ENCODE measurements at regions not wholly inside any gene's neighbourhood (a gene's known extent, or its start where the extent isn't known, plus 50 kb on each side); places are given as distances from the start of the nearest gene placed in this dataset.

DNA sequence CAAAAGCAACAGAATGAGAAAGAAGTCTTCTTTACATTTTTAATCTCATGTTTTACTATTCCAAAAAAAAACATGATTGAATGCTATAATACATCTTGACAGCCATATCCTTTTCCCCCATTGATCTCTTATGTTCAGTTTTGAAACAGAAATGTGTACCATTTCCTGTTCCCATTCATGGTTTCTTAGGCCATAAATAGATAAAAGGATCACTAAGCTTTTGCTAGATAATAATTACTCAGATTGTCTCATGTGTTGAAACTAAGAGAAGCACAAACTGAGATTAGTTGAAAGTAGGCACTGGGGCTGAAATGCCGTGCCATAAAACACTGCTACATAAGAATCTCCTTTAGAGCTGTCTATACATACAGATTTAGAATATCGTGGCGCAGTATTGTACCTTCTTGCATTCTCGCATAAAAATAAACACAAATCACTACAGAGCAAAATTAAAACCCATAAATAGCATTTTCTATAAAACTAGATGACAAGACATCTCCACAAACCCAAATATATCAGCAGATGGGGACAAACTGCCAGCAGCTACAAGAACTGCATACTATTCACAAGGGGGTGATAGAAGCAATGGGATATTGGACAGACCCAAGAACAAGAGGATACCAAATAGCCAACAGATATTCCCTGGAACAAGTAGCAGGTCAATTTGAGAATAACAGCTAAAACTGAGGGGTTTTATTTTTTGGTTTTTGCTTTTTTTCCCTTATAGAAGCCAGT lies 405.3 kb upstream of the PRMT6 start:
- H3K4me1 Mint-ChIP-seq: no peaks in the 10 kb centered on the region

DNA sequence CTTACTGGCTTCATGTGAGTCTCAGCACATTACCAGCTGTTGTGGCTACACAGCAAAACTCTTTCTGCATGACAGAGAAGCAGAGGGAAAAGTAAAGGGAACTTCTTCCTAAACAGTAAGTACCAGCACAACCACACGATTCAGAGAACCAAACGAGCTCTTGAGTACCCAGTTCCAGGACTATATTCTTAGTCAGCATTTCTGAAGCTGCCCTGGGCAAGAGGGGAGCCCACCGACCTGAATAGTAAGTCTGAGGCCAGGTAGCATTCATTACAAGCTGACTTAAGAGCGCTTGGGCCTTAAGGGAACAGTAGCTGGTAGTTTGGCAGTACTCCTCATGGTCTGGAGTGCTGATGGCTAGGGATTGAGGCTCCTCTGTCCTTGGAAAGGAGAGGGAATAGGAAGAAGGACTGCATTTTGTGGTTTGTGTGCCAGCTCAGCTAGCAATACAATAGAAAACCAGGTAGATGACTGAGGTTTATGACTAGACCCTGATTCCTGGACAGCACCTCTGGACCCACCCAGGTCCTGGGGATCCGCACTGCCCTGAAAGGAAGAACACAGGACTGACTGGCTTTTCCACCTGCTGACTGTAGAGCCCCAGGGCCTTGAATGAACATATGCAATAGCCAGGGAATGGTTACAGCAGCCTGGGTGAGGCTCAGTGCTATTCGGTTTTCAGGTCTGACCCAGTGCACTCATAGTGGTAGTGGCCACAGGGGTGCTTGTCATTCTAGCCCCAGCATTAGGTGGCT lies 396.8 kb upstream of the PRMT6 start:
- Mint-ChIP-seq H3K4me1 (no peaks in the 10 kb centered on the region), H3K36me3 (ENCODE audit: low read depth) (no peaks in the 10 kb centered on the region), H3K27ac (no peak overlapping the region), H3K9me3 (peaks cover 21% of the 10 kb centered on the region), H3K27me3 (no peaks in the 10 kb centered on the region), H3K4me3 (no peak overlapping the region)
- ATAC-seq (replicated peaks): no peak

More for the DNA sequence above, 405.3 kb upstream of the PRMT6 start:
- Mint-ChIP-seq H3K27ac (no peak overlapping the region), H3K4me3 (no peak overlapping the region), H3K27me3 (no peaks in the 10 kb centered on the region), H3K9me3 (peaks cover 12% of the 10 kb centered on the region), H3K36me3 (ENCODE audit: low read depth) (no peaks in the 10 kb centered on the region)
- ATAC-seq (replicated peaks): no peak

DNA sequence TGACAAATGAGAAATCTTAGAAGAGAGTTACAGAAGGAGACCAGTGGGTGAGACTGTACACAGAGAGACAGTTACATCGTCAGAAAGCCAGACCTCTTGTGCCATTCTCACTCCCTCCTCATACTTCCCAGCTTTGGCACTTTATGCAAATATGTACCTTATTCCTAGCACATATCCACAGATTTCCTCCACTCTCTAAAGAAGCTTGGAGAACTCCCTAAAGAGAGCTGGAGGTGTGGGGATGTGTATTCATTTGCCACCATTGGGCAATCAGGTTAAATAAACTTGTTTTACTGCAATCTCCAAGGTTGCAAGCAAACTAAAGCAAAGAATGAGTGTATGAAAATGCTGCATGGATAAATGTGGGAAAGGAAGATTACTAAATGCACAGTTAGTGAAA lies 380.9 kb upstream of the PRMT6 start:
- no peaks in the 10 kb centered on the region for H3K36me3 Mint-ChIP-seq (ENCODE audit: low read depth)
- no peak for ATAC-seq (replicated peaks)
- no peak overlapping the region for H3K27ac Mint-ChIP-seq
- peaks cover 4% of the 10 kb centered on the region for H3K9me3 Mint-ChIP-seq
- no peaks in the 10 kb centered on the region for H3K4me1 Mint-ChIP-seq
- no peaks in the 10 kb centered on the region for H3K27me3 Mint-ChIP-seq
- H3K4me3 Mint-ChIP-seq: no peak overlapping the region

DNA sequence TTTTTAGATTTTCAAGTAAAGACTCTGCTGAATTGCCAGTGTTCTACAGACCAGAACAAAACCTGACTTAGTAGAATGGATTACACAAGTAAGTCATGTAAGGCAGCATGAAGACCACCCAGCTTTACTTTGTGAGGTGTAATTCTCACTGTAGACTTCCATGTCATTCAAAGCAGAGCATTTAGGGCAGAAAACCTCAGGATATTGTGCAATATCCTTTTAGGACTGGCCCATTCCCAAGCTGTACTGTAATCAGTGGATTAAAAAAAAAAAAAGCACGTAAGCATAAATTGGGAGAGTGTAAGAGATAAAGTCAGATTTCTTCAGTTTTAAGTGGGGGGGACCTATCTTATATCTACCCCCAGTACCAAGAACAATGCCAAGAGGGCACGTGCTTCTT lies 380.5 kb upstream of the PRMT6 start:
- H3K27me3 Mint-ChIP-seq: no peaks in the 10 kb centered on the region
- no peaks in the 10 kb centered on the region for H3K4me1 Mint-ChIP-seq
- no peak for ATAC-seq (replicated peaks)
- H3K4me3 Mint-ChIP-seq: no peak overlapping the region
- no peak overlapping the region for H3K27ac Mint-ChIP-seq
- H3K36me3 Mint-ChIP-seq (ENCODE audit: low read depth): no peaks in the 10 kb centered on the region
- H3K9me3 Mint-ChIP-seq: peaks cover 4% of the 10 kb centered on the region

DNA sequence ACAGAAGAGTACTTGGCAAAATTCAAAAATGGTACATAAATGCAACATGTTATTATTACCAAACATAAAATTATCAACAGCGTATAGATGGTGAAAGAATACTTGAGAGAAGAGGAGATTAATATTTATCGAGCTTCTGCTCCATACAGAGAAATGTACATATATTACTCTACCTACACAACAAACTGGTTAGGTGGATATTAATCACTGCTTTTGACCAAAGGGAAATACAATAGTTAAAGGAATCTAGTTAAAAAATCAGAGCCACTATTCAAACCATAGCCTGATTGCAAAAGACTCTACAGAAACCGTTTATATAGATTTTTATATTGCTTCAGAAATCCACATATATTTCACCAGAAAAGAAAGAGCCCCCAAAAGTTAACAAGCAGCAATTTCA lies 379.3 kb upstream of the PRMT6 start:
- no peaks in the 10 kb centered on the region for H3K36me3 Mint-ChIP-seq (ENCODE audit: low read depth)
- H3K4me3 Mint-ChIP-seq: no peak overlapping the region
- peaks cover 4% of the 10 kb centered on the region for H3K9me3 Mint-ChIP-seq
- H3K27me3 Mint-ChIP-seq: no peaks in the 10 kb centered on the region
- no peak overlapping the region for H3K27ac Mint-ChIP-seq
- ATAC-seq (replicated peaks): no peak
- no peaks in the 10 kb centered on the region for H3K4me1 Mint-ChIP-seq

DNA sequence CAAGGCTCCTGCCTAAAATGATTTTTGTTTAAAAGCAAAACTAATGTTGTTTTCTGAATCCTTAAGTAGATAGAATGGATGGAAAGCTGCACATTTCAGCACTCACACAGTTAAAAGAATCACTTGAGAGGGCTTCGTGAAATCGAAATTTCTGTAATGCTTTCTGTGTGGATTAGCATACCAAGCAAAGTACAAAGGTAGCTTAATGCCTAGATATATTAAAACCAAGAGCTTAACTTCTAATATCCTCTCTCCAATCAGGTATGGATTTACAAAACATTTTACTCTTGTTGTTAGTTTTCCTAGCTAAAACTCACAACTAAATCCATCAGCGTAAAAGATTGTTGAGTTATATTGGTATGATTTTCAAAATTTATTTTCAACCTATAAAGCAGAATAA lies 378.8 kb upstream of the PRMT6 start:
- no peaks in the 10 kb centered on the region for H3K27me3 Mint-ChIP-seq

DNA sequence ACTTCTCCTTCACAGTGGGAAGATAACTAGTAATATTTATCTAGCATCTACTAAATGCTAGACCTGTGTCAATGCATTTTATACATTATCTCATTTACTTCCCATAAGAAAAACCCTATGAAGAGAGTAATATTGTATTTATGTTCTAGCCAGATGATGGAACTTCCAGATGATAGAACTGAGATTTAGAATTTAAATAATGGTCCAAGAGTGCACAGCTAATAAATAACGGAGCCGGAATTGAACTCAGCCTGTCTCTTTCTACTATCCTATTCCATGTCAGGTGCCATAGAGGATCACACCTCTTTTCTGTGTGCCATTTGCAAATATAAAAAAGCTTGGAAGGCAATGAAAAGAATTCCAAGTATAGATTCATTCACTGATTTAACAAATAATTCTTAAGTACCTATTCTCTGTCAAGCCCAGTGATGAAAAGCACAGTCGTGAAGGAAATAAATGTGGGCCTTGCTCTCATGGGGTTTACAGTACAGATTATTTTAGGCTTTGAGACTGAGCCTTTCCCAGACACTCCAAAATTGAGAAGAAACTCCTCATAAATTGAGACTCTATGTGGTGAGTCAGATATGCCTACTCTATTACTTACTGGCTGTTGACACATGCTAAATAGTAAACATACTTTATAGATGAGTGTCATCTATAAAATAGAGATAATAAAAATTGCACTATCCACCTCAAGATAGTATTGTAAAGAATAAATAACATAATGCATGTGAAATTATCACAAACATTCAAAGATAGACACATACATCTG lies 378.0 kb upstream of the PRMT6 start:
- ATAC-seq (replicated peaks): no peak
- H3K36me3 Mint-ChIP-seq (ENCODE audit: low read depth): no peaks in the 10 kb centered on the region
- H3K27me3 Mint-ChIP-seq: no peaks in the 10 kb centered on the region
- no peak overlapping the region for H3K27ac Mint-ChIP-seq
- H3K9me3 Mint-ChIP-seq: peaks cover 4% of the 10 kb centered on the region
- no peaks in the 10 kb centered on the region for H3K4me1 Mint-ChIP-seq
- no peak overlapping the region for H3K4me3 Mint-ChIP-seq

More for the DNA sequence above, 378.8 kb upstream of the PRMT6 start:
- no peak for ATAC-seq (replicated peaks)
- Mint-ChIP-seq H3K36me3 (ENCODE audit: low read depth) (no peaks in the 10 kb centered on the region), H3K27ac (no peak overlapping the region), H3K9me3 (peaks cover 4% of the 10 kb centered on the region), H3K4me1 (no peaks in the 10 kb centered on the region), H3K4me3 (no peak overlapping the region)

DNA sequence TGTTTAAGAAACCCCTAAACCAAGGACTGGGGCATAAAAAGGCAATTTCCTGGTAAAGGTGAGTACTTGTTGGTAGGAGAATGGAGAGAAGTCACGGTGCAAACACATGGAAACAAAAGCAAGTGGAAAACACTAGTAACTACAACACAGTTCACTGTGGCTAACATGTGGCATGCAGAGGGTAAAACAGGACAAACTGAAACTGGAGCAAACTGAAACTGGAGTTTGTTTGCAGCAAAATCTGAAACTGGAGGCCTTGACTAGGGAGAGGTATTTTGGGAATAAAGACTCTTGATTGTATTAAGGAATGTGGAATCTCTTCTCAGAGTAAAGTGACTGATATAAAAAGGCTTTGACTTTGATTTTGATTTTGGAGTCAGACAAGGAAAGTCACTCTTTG lies 376.3 kb upstream of the PRMT6 start:
- no peaks in the 10 kb centered on the region for H3K27me3 Mint-ChIP-seq
- no peaks in the 10 kb centered on the region for H3K36me3 Mint-ChIP-seq (ENCODE audit: low read depth)
- peaks cover 9% of the 10 kb centered on the region for H3K9me3 Mint-ChIP-seq
- H3K4me3 Mint-ChIP-seq: no peak overlapping the region
- H3K4me1 Mint-ChIP-seq: no peaks in the 10 kb centered on the region
- no peak for ATAC-seq (replicated peaks)
- no peak overlapping the region for H3K27ac Mint-ChIP-seq

DNA sequence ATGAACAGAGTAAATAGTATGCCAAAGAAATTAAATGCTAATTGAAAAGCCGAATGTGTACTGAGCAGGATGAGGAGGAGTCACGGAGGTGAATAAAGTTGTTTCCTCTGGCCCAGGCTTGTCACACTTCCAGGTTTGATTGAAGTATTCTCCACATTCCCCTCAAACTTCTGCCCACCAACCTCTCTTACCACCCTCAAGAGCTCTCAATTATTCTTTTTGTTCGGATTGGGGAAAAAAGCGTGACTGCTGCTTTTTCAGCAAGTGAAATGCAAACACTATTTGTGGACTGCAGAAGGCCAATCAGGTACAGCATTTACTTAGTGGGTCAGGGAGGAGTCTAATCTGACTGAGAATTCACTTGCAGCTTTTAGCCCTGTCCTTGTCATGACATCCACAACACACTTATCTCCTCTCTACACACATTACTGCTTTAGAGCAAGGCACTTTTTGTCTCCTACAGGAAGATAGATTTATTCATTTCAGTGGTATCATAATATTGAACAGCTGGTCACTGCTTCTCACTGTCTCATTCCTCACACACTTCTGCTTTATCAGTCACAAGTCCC lies 375.6 kb upstream of the PRMT6 start:
- H3K36me3 Mint-ChIP-seq (ENCODE audit: low read depth): no peaks in the 10 kb centered on the region
- no peaks in the 10 kb centered on the region for H3K27me3 Mint-ChIP-seq
- no peak overlapping the region for H3K27ac Mint-ChIP-seq
- H3K9me3 Mint-ChIP-seq: peaks cover 9% of the 10 kb centered on the region
- H3K4me1 Mint-ChIP-seq: no peaks in the 10 kb centered on the region
- ATAC-seq (replicated peaks): no peak
- no peak overlapping the region for H3K4me3 Mint-ChIP-seq

DNA sequence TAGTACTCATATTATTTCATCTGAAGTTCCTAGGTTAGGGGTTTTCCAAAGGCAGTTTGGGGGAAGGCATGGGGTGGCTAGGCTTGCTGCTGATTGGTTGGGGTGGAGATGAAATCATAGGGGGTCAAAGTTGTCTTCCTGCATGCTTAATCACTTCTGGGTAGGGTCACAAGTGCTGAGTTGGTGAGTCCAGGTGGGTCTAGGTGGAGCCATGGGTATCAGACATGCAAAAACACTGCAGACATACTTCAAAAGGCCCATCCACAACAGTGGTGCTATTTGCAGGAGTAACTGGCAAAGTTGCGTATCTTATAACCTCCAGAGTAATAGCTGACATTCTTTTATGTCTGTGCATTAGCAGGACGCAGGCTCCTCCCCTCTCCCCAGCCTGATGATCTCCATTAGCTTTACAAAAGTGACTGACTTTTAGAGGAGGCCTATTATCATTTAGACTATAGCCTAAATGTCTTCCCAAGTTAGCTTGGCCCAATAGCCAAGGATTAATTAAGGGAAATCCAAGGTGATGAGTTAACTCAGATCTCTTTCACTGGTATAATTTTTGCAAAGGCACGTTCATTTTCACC lies 374.4 kb upstream of the PRMT6 start:
- no peaks in the 10 kb centered on the region for H3K4me1 Mint-ChIP-seq
- H3K27ac Mint-ChIP-seq: no peak overlapping the region
- no peaks in the 10 kb centered on the region for H3K36me3 Mint-ChIP-seq (ENCODE audit: low read depth)
- no peak for ATAC-seq (replicated peaks)
- H3K4me3 Mint-ChIP-seq: no peak overlapping the region
- H3K9me3 Mint-ChIP-seq: peaks cover 9% of the 10 kb centered on the region
- H3K27me3 Mint-ChIP-seq: no peaks in the 10 kb centered on the region

DNA sequence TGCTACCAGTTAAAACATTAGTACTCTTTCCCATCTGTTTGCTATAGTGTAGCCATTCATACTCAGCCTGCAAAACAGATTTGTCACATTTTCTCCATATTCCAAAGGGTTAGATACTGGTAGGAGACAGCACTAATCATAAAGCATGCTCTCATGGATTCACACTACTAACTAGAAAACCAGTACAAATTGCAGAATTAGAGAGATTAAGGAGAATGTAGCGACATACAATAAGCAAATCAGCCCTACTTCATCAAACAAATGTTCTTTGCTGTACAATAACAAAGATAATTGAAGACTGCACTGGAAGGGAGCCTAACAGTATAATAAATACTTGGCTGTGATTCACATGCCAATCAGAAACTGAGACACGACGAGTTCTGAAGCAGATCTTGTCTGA lies 368.0 kb upstream of the PRMT6 start:
- no peak overlapping the region for H3K4me3 Mint-ChIP-seq
- H3K27me3 Mint-ChIP-seq: no peaks in the 10 kb centered on the region
- ATAC-seq (replicated peaks): no peak
- peaks cover 11% of the 10 kb centered on the region for H3K9me3 Mint-ChIP-seq
- H3K36me3 Mint-ChIP-seq (ENCODE audit: low read depth): no peaks in the 10 kb centered on the region
- H3K4me1 Mint-ChIP-seq: no peaks in the 10 kb centered on the region
- H3K27ac Mint-ChIP-seq: no peak overlapping the region

DNA sequence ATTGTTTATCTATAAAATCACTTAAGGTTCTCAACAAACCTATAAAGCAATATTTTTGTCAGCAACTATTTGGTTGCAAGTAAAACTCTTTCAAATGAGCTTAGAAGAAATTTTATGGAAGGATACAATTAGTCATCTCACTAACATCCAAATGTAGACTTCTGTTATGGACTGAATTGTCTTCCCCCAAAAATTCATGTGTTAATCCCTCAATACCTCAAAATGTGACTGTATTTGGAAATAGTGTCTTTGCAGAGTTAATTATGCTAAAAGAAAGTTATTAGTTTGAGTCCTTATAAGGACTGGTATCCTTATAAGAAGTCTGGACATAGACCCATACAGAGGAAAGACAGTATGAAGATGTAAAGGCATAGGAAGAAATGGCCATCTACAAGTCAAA lies 357.8 kb upstream of the PRMT6 start:
- no peaks in the 10 kb centered on the region for H3K4me1 Mint-ChIP-seq
- H3K4me3 Mint-ChIP-seq: no peak overlapping the region
- no peaks in the 10 kb centered on the region for H3K27me3 Mint-ChIP-seq
- no peak for ATAC-seq (replicated peaks)
- H3K36me3 Mint-ChIP-seq (ENCODE audit: low read depth): no peaks in the 10 kb centered on the region
- H3K9me3 Mint-ChIP-seq: peaks cover 9% of the 10 kb centered on the region
- H3K27ac Mint-ChIP-seq: no peak overlapping the region

DNA sequence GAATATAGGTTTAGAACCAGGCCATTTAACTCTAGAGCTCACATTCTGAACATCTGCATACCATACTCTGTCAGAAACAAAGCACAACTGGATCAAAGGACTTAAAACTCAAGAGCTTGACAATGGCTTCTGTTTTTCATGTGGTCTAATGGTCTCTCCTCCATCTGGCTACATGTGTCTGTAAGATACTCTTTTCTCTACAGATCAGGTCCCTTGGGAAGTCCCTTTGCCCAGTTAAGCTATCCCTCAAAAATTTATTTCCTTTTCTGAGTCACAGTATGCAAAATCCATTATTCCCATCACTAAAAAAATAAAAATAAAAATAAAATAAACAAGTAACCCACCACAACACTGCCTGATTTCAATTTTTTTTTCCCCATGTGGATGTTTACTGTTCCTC lies 357.0 kb upstream of the PRMT6 start:
- no peak overlapping the region for H3K27ac Mint-ChIP-seq
- no peak for ATAC-seq (replicated peaks)
- H3K27me3 Mint-ChIP-seq: no peaks in the 10 kb centered on the region
- H3K36me3 Mint-ChIP-seq (ENCODE audit: low read depth): no peaks in the 10 kb centered on the region
- peaks cover 13% of the 10 kb centered on the region for H3K9me3 Mint-ChIP-seq
- H3K4me3 Mint-ChIP-seq: no peak overlapping the region
- no peaks in the 10 kb centered on the region for H3K4me1 Mint-ChIP-seq

DNA sequence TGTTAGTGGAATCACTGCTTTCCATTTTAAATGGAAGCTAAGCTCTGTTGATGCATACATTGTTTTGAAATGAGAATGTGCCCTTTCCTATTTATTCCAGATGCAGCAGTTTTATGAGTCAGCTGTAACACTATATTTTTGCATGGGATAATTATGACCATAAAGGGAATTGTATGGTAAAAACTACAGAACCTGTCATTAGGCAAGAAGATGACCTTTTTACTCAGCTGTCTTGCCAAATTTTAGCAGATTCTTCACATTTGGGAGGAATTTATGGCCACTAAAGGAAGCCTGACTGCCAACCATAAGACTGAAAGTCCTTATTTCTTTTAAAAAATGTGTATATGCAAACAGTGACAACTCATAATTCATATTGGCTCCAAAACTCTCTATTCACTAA lies 356.3 kb upstream of the PRMT6 start:
- Mint-ChIP-seq H3K27me3 (no peaks in the 10 kb centered on the region), H3K9me3 (peaks cover 16% of the 10 kb centered on the region), H3K36me3 (ENCODE audit: low read depth) (no peaks in the 10 kb centered on the region), H3K27ac (no peak overlapping the region), H3K4me3 (no peak overlapping the region), H3K4me1 (no peaks in the 10 kb centered on the region)
- no peak for ATAC-seq (replicated peaks)

All from activated T-helper 17 cell treated with anti-CD3 and anti-CD28 coated beads, Interleukin-2, amount 50 U/mL, for 72 hours (primary cell).